ENCODE measurements at regions not wholly inside any gene's neighbourhood (a gene's known extent, or its start where the extent isn't known, plus 50 kb on each side); places are given as distances from the start of the nearest gene placed in this dataset.

DNA sequence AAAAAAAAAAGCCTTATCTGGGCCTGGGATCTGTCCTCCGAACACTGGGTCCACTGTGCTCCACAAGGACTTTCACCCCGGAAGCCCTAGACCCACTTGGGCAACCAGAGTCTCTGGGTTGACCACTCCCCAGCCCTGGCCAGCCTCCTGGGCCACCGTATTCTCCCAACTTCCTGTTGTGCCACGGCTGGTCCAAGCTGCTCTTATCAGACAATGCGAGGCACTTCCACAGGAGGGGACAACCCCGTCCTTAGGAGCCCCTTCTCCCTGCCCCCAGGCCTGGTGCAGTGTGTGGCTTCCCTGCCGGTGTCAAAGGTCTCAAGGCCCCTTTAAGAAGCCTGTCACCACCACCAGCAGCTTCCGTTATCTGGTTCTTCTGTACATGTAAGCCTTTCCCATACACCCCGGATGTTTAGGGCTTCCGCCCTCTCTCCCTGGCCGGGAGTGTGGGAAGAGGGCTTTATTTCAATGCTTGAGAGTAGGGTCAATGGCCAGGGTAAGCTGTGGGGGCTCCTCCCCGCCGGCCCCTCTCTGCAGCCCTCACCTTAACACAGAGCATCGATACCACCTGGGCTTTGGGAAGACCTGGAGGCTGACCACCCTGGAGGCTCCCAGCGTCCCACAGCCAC is 313.0 kb downstream of the SEC14L1 start (continued):
- TF ChIP-seq, protein P1, sequence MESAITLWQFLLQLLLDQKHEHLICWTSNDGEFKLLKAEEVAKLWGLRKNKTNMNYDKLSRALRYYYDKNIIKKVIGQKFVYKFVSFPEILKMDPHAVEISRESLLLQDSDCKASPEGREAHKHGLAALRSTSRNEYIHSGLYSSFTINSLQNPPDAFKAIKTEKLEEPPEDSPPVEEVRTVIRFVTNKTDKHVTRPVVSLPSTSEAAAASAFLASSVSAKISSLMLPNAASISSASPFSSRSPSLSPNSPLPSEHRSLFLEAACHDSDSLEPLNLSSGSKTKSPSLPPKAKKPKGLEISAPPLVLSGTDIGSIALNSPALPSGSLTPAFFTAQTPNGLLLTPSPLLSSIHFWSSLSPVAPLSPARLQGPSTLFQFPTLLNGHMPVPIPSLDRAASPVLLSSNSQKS (CRISPR knock-in tag; IDR thresholded peaks at IDR 0.05), result no peak
- TF ChIP-seq KLF10 (CRISPR knock-in tag; IDR thresholded peaks at IDR 0.05) (no peak), ZNF668 (CRISPR knock-in tag; IDR thresholded peaks at IDR 0.05) (no peak), RUNX1 (IDR thresholded peaks at IDR 0.05; ENCODE audit: low read depth) (no peak), SAP30 (IDR thresholded peaks at IDR 0.05; ENCODE audit: borderline replicate concordance, insufficient read depth, low read depth, low read length, poor library complexity, severe bottlenecking) (no peak), TCF3 (CRISPR knock-in tag; IDR thresholded peaks at IDR 0.05) (no peak), ZNF695 (CRISPR knock-in tag; IDR thresholded peaks at IDR 0.05) (no peak), ZC3H4 (CRISPR knock-in tag; IDR thresholded peaks at IDR 0.05; ENCODE audit: borderline replicate concordance) (no peak), SP1 (CRISPR knock-in tag; IDR thresholded peaks at IDR 0.05) (no peak), ZNF589 (CRISPR knock-in tag; IDR thresholded peaks at IDR 0.05; ENCODE audit: low read depth) (peak; percentile 54; the same call in 1 of the 2 replicates), ZSCAN32 (CRISPR knock-in tag; IDR thresholded peaks at IDR 0.05) (no peak), SLC30A9 (CRISPR knock-in tag; IDR thresholded peaks at IDR 0.05) (no peak), ZKSCAN8 (CRISPR knock-in tag; IDR thresholded peaks at IDR 0.05) (0 out of 2 replicates have a peak, but pooled peaks have one; percentile 27), MBD2 (IDR thresholded peaks at IDR 0.05; ENCODE audit: borderline replicate concordance, low read depth) (no peak), ATF1 (CRISPR knock-in tag; IDR thresholded peaks at IDR 0.05) (no peak), ATF1 (tag; IDR thresholded peaks at IDR 0.05) (0 out of 2 replicates have a peak, but pooled peaks have one; percentile 23), SMAD1 (IDR thresholded peaks at IDR 0.05; ENCODE audit: low read depth, low read length, partially characterized antibody) (no peak), ZNF436 (CRISPR knock-in tag; IDR thresholded peaks at IDR 0.05) (no peak), ZBTB1 (CRISPR knock-in tag; IDR thresholded peaks at IDR 0.05; ENCODE audit: borderline replicate concordance, low read depth) (no peak), CAMTA2 (CRISPR knock-in tag; conservative IDR thresholded peaks at IDR 0.05) (no peak), FOXA3 (CRISPR knock-in tag; conservative IDR thresholded peaks at IDR 0.05 in 1 of 2, IDR thresholded peaks at IDR 0.05 in 1 of 2) (no peak; a peak in 1 of 4 replicates), ZNF778 (CRISPR knock-in tag; IDR thresholded peaks at IDR 0.05) (no peak), NCOA6 (IDR thresholded peaks at IDR 0.05) (no peak), GTF2E2 (tag; IDR thresholded peaks at IDR 0.05) (no peak), SMARCE1 (IDR thresholded peaks at IDR 0.05) (0 out of 2 replicates have a peak, but pooled peaks have one; percentile 30)
- TF ChIP-seq, protein P2, sequence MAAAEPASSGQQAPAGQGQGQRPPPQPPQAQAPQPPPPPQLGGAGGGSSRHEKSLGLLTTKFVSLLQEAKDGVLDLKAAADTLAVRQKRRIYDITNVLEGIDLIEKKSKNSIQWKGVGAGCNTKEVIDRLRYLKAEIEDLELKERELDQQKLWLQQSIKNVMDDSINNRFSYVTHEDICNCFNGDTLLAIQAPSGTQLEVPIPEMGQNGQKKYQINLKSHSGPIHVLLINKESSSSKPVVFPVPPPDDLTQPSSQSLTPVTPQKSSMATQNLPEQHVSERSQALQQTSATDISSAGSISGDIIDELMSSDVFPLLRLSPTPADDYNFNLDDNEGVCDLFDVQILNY (CRISPR knock-in tag; IDR thresholded peaks at IDR 0.05), result no peak
- TF ChIP-seq, protein P3, sequence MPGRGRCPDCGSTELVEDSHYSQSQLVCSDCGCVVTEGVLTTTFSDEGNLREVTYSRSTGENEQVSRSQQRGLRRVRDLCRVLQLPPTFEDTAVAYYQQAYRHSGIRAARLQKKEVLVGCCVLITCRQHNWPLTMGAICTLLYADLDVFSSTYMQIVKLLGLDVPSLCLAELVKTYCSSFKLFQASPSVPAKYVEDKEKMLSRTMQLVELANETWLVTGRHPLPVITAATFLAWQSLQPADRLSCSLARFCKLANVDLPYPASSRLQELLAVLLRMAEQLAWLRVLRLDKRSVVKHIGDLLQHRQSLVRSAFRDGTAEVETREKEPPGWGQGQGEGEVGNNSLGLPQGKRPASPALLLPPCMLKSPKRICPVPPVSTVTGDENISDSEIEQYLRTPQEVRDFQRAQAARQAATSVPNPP (IDR thresholded peaks at IDR 0.05; ENCODE audit: borderline replicate concordance, insufficient read depth, insufficient read length), result no peak
- TF ChIP-seq, protein P4, sequence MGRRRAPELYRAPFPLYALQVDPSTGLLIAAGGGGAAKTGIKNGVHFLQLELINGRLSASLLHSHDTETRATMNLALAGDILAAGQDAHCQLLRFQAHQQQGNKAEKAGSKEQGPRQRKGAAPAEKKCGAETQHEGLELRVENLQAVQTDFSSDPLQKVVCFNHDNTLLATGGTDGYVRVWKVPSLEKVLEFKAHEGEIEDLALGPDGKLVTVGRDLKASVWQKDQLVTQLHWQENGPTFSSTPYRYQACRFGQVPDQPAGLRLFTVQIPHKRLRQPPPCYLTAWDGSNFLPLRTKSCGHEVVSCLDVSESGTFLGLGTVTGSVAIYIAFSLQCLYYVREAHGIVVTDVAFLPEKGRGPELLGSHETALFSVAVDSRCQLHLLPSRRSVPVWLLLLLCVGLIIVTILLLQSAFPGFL (CRISPR knock-in tag; IDR thresholded peaks at IDR 0.05), result no peak
